HG02610 (cell line): ENCODE measurements at regions not wholly inside any gene's neighbourhood (a gene's known extent, or its start where the extent isn't known, plus 50 kb on each side); places are given as distances from the start of the nearest gene placed in this dataset.
"Not testable (repeated sequence)": the region's sequence is repeated elsewhere in the genome, so short reads cannot be mapped to it uniquely, and the experiment has no call there.

ENCODE experiments used
- ATAC-seq: cut with Tn5 transposase; IDR thresholded peaks from one replicate; pipeline ENCODE4 v1.9.1; 2021; ENCODE audit warnings: mild to moderate bottlenecking, moderate library complexity; ENCODE audit not compliant: unreplicated experiment

DNA sequence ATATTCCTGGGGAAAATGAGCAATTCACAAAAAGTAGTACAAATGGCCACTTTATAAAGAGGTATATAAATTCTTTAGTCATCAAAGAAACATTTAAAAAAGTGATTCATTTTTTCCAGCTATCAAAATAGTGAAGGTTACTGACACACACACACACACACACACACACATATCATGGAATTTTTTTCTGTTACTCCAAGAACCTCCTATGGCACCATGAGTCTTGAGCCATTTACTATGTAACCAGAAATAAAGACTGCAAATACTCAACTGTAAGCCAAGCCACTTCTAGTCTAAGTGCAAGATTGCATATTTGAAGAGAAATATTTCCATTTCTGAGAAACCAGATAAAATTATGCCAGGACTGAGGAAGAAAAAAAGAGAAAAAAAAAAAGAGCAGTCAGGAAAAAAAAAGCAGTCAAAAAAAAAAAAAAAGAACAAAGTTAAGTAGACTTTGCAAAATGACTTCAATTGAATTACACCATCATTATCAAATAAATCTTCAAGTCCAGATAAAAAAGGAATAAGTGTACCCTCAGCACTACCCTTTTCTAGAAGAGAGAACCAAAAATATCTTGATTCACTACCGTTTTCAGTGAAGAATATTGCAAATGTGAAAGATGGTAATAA lies 275.7 kb downstream of the DAD1 start:
- ATAC-seq, result no peak

DNA sequence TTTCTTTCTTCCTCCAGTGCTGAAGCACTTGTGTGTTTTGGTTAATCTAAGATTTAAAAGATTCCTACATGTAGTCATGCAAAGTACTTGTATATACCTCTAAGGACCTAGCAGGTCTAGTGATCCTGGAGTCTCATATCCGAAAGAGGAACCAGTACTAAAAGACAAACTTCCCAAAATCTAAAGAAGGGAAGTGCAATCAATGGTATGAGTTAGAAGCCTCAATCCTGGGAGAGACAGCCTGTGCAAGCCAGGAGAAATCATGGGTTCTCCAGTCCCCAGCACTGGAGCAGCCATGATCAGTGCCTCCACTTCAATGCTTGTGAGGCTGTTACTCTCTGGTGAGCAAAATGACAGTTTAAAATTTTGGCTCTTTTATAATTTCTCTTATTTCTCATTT lies 277.4 kb downstream of the DAD1 start:
- no peak for ATAC-seq

DNA sequence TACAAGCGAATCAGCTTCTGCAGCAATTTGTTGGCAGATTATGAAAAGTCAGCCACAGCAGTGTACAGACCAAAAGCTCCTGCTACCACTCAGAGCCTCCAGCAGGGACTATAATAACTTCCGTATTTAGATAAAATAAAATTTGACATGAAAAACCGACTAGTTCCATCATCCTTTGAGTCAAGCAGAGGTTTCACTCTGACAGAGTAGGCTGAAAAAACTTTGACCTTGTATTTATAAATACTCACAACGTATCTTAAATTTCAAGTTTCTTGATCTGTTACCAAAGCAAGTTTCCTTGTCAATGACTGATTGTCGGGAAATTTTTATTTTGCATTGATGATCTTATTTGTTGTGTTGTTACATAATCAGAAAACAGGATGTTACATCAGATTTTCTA lies 283.4 kb downstream of the DAD1 start:
- no peak for ATAC-seq

DNA sequence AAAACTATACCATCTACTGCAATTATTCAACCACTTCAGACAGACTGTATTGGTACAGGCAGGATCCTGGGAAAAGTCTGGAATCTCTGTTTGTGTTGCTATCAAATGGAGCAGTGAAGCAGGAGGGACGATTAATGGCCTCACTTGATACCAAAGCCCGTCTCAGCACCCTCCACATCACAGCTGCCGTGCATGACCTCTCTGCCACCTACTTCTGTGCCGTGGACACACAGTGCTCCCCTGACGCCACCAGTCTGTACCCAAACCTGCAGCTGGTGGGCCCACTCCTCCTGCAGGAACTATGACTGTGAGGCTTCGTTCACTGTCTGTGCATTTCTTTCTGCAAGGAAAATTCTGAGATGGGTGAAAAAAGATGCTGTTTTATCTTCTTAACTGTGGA lies 284.7 kb downstream of the DAD1 start:
- ATAC-seq, result no peak

DNA sequence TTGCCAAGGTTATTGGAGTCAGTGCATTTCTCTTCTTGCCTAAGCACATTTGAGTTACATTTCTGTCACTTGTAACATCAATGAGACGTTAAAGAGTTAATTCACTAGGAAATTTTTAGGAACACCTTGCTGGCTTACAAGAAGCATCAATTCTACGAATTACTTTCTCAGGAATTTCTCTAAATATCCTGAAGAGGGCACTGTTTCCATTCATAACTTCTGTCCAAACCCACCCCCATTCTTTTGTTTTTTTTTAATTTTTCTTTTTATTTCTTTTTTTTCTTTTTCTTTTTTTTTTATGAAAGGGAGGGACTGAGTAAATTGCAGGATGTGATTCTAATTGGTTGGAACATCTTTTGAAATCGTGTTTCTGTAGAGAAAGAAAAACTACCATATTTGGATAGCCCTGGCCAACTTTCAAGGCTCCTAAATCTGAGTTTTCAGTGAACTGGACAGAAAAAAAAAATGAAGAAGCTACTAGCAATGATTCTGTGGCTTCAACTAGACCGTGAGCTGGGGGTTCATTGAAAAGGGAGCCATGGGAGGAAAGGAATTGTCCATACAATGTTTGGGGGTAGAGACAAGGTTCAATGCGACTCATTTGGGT lies 285.3 kb downstream of the DAD1 start:
- no peak for ATAC-seq

DNA sequence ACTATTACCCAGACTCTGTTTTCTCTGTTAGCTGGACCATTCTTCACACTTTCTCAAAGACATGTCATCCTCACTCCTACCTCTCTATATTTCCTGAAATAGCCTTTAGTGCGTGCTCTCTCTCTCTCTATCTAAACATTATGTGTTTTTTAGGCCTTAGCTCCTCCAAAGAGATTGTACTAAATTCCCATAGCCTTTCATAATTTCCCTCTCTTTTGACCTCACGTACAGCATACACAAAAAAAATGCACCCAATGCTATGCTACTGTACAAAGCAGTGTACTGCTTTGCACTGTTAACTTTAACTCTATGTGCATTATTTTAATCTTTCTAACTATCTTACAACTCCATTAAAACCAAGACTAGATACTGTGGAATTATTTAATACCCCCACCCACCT lies 288.4 kb downstream of the DAD1 start:
- no peak for ATAC-seq

DNA sequence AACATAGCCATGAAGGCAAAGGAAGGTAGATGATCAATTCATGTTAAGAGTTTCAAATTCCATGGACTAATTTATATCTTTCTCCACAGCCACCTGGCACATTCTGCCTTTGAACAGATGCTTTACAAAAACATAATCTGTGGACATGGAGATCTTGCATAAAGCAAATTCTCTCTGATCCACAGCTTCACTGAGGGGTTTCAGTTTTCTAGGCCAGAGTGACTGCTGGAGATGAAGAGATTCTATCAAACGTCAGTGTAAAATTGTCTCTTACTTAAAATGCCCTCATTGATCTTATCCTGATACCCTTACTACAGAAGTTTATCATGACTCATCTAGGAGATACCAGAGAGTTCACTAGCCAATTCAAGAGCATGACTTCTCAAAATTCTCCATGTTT lies 291.6 kb downstream of the DAD1 start:
- ATAC-seq, result no peak

DNA sequence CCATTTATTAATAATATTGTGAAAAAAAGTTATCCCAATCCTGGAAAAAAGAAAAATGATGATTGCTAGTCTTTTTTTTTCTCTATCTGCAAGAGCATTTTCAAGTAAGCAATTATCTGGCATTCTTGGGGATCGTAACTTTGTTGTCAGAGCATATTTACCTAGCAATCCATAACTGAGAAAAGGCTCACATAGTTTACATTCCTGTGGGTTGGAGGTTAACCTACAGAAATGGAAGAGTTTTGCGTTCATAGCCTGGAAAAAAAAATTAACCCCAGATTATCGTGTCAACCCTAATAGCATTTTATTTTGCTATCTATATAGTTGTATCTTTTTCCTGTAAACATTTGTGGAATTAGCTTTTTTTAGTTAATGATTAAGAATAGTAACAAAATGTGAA lies 292.3 kb downstream of the DAD1 start:
- ATAC-seq, result no peak

DNA sequence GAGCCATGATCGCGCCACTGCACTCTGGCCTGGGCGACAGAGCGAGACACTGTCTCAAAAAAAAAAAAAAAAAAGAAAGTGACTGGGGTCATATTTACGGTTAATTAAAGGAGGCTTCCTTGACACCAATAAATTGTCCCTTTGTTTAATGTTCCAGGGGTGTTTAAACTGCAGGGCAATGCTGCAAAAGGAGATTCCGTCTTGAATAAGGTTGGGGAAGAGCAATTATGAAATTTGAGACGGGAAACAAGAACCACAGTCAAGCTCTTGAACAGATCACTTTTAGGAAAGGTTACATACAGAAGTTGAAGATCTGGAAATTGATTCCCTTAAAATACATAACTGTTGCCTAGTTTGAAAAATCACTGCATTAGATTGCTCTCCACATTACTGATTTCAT lies 292.9 kb downstream of the DAD1 start:
- no peak for ATAC-seq

DNA sequence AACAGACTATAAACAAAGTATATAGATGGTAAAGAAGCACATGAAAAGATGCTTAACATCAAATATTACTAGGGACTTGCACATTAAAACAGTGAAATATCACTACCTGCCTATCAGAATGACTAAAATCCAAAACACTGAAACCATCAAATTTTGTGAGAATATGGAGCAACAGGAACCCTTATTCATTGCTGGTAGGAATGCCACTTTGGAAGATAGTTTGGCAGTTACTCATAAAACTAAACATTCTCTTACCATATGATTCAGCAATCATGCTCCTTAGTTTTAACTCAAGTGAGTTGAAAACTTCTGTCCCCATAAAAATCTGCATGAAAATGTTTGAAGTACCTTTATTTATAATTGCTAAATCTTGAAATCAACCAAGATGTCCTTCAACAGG lies 297.6 kb downstream of the DAD1 start:
- no peak for ATAC-seq

DNA sequence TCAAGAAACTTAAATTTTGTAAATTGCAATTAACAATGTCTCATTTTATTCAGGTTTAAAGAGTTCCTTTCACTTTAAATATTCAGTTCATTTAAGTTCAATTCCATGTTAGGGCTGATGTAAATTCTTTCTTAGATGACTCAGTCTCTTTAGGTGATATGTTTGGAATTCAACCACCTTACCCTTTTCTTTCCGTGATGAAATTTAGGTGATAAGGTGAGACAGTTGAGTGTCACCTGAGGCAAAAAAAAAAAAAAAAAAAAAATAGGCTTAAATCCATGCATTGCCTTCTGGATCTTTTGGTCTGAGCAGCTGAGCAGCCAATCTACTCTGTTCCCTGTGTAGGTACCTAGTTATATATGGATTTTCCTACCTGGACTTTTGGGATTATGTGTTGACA lies 299.5 kb downstream of the DAD1 start:
- no peak for ATAC-seq

DNA sequence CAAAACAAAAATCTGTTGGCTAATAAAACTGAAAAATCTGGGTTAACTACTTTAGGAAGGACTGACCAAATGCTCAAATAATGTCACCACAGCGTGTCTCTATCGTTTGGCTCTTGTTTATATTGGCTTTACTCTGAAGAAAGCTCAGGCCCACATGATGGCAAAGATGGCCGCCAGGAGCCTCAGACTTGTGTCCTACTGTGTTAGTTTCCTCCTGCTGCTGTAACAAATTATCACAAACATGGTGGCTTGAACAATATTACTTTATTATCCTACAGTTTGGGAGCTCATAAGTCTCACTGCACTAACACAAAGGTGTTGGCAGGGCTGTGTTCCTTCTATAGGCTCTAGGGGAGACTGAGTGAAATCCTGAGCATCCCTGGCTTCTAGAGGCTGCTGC lies 303.0 kb downstream of the DAD1 start:
- no peak for ATAC-seq

DNA sequence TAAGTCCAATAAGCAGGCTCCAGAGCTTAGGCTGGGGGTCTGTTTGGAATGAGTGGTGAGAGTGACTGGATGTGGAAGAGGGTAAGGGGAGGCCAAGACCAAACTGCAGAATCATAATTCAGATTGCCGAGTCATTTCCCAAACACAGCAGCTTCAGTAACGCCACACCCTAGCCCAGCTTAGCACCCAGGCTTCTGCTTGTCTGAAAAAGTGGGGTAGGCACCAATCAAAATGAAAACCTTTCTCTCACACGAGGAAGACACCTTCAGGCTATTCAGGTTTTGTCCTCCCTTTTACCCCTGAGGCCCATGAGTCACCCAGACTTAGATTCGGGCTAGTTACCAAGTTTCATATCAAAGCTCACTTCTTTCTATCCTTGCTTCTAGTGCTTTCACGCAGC lies 306.1 kb downstream of the DAD1 start:
- ATAC-seq, result no peak

DNA sequence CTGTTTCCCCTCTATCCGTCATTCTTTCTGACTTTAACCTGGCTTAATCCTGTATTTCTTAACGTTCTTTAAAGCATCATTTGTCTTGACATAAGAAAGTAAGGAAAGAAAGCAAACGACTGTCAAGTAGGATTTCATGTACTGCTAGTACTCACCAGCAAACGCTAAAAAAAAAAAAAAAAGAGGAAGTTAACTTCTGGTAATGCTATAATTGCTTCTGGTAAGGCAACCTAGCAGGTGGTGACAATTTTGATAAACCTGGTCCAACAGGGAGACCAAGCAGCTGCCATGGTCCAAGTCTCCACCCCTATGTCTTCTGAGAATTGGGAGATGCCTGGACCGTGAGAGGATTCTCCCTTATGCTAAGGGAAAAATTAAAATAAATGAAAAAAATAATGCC lies 306.6 kb downstream of the DAD1 start:
- ATAC-seq, result no peak

DNA sequence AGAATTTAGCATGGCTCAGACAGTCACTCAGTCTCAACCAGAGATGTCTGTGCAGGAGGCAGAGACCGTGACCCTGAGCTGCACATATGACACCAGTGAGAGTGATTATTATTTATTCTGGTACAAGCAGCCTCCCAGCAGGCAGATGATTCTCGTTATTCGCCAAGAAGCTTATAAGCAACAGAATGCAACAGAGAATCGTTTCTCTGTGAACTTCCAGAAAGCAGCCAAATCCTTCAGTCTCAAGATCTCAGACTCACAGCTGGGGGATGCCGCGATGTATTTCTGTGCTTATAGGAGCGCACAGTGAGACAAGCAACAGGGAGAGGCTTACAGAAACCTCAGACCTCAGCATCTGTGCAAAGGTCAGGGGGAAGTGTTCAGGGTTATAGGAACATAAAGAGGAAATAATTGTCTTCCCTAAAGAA lies 307.6 kb downstream of the DAD1 start:
- not testable (repeated sequence) for ATAC-seq

DNA sequence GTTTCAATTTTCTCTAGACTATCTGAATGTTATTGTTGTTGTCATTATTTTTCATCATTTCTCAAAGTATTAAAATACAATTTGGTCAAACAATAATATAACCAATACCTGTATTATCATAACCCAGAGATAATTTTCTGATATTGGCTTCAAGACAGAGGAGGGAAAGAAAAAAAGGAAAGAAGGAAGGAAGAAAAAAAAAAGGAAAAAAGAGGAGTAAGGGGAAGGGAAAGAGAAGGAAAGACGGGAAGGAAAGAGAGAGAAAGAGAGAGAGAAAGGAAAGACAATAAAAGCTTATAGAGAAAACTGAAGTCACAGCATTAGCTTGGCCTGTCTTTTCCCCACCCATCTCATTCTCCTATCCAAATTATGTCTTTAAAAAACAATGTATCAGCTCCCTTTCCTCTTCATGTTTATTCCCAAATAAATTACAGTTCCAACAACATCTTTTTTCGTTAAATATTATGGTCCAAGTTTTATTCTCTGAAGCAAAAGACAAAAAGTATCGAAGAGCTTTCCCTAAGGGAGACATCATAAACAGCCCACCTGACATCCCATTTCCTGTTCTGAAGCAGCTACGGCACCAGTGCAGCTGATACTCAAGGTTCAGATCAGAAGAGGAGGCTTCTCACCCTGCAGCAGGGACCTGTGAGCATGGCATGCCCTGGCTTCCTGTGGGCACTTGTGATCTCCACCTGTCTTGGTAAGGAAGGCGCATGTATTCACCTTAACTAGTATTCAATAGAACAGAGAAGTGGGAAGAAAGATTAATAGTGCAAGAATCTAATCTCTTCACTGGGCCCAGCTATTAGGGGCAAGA lies 308.3 kb downstream of the DAD1 start:
- ATAC-seq, result no peak

DNA sequence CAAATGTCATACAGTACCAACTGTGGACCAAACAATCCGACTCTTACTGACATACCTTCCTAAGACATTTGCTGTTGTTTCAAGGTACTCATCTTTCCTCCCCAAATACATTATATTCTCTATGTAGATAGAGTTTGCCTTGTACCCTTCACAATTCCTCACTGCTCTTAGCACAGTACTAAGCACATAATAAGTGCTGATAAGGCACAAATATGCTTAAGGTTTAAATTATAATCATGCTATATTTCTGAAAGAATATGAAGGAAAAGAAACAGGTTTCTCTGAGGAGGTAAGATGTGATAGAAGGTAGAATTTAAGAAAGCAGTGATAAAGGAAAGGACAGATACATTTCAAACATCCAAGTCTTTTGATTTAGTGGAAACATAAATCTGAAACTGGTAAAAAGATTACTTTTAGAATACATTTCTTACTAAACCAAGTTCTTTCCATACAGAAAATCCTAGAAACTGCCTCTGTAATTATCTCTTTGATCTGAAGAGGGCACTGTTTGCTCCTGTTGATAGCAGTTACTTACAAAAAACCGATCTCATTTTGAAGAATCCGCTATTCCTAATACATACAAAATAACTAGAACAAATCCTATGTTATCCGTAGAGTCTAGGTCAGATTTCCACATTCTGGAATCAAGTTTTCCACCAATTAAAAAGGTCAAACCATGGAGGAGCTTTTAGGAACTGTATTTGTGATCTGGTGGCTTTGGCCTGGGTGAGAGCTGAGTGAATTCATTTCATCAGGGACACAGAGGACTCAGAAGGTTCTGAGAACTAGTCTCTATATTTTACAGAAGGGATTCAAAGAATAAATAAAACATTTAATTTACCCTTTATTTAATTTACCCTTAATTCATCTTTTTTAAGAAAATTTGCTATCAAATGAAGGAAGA lies 311.9 kb downstream of the DAD1 start:
- ATAC-seq, result no peak

DNA sequence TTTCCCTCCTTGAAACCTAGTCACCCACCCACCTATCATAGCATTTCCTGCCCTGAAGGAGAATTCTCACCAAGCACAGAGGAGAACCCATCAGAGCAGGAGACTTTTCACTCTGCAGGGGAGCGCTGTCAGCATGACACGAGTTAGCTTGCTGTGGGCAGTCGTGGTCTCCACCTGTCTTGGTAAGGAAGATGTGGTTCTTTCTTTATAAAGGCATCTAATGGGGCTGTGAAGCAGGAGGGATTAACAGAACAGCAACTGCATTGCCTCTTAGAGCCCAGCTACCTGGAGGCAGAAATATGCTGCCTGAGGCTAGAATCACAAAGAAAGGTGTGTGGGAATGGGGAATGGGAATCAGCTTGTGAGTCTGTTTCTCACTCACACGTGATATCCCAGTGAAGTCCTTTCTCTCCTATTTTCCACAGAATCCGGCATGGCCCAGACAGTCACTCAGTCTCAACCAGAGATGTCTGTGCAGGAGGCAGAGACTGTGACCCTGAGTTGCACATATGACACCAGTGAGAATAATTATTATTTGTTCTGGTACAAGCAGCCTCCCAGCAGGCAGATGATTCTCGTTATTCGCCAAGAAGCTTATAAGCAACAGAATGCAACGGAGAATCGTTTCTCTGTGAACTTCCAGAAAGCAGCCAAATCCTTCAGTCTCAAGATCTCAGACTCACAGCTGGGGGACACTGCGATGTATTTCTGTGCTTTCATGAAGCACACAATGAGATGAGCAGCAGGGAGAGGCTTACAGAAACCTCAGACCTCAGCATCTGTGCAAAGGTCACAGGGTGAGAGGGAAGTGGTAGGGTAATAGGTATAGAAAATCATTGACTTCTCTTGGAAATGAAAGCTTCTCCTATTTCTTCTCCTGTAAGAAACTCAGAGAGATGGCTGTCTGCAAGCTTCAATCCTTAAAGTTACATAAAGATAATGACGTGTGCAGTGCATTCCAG lies 316.9 kb downstream of the DAD1 start:
- no peak for ATAC-seq

DNA sequence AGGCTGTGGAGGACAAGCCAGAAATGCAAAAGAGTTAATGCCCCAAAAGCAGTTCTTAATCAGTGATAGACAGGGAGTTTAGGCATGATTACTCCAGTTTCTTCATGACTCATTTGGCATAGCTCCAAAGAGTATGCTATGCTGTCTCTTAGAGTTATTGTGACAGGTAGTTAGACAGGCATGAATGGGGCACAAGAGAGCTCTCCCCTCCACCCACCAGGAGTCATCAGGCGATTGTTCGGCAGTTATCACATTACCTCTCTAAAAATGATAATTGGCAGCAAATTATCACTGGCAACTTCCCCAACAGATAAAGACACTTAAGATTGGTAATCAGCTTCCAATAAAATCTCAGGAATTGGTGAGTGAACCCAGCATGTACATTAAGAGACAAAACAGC lies 320.1 kb downstream of the DAD1 start:
- ATAC-seq, result no peak

DNA sequence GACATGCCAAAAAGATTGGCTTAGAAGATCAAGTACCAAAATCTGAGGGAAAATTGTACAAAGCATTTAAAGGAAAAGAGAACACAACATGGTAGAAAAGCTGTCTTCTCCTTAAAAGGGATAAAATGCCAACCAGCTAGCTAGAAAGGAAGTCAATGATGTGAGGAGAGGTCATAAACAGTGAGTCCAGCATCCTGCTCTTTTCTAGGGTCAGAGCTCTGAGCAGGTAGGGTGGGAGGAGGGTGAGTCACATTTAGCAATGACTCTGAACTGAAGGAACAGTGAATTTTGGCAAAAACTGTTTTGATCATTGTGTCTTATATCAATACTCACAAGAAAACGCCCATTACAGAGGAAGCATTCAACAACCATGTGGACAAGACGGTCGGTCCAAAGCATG lies 322.3 kb downstream of the DAD1 start:
- no peak for ATAC-seq
